ENCODE measurements at regions not wholly inside any gene's neighbourhood (a gene's known extent, or its start where the extent isn't known, plus 50 kb on each side); places are given as distances from the start of the nearest gene placed in this dataset.

DNA sequence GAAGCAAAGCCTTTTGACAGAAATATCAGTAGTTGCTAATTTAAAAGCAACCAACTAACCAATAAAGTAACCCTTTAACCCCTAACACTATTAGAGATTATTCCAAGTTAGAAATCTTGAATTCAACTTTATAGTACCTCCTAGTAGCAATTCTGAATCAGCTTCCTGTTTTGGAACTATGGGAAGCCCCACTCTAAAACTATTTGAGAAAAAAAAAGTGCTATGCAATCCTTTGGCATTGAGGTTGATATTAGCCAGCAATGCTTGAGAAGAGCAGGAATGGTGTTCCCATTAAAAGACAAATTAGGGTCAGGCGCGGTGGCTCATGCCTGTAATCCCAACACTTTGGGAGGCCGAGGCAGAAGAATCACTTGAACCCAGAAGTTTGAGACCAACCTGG lies 306.2 kb upstream of the ZFP64 start (continued):
- TF ChIP-seq JUND (IDR thresholded peaks at IDR 0.05; ENCODE audit: low read depth, low read length) (no peak), CREB1 (IDR thresholded peaks at IDR 0.05; ENCODE audit: low read depth) (no peak), CBX3 (IDR thresholded peaks at IDR 0.05; ENCODE audit: borderline replicate concordance, low read depth) (no peak), FOXK2 (IDR thresholded peaks at IDR 0.05) (no peak), SMAD5 (IDR thresholded peaks at IDR 0.05; ENCODE audit: low read depth) (no peak)

DNA sequence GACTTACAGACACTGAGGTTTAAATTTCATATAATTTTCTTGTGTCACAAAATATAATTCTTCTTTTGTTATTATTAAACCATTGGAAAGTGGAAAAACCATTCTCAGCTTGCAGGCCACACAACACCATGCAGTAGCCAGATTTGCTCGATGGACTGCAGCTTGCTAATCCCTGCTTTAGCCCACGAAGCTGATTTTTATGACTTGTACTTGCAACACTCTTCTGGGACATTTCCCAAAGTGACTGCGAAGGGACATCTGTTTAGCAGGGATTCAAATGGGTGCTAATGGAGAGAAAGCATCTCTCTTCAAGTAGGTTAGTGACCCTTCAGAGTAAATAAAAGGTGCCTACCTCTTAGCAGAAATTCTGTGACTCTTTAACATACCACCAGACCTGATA lies 304.6 kb upstream of the ZFP64 start:
- intact Hi-C loops (cut with micrococcal nuclease; ENCODE audit: unreplicated experiment): no loop called here
- Histone ChIP-seq H3K27ac (ENCODE audit: control insufficient read depth, insufficient read depth) (no peak overlapping the region), H3K79me2 (ENCODE audit: control insufficient read depth, insufficient read depth, low read length) (no peaks in the 10 kb centered on the region), H3K27me3 (replicated peaks in 1 of 2; ENCODE audit: control insufficient read depth in 2 of 2, insufficient read depth in 2 of 2, low read length in 1 of 2) (no peaks in the 10 kb centered on the region), H3K4me2 (ENCODE audit: control insufficient read depth, insufficient read depth) (no peak overlapping the region), H3K9ac (ENCODE audit: control insufficient read depth, insufficient read depth, low read length) (no peak overlapping the region), H3K9me3 (replicated peaks; ENCODE audit: control insufficient read depth, insufficient read depth, low read length) (no peaks in the 10 kb centered on the region), H3K36me3 (ENCODE audit: control insufficient read depth in 2 of 2, insufficient read depth in 2 of 2, low read length in 1 of 2) (no peaks in the 10 kb centered on the region), H4K20me1 (ENCODE audit: control insufficient read depth, insufficient read depth) (no peaks in the 10 kb centered on the region), H3K4me3 (no peak overlapping the region), H3K4me1 (ENCODE audit: control insufficient read depth, insufficient read depth, low read length) (no peaks in the 10 kb centered on the region), H2AFZ (ENCODE audit: control insufficient read depth, low read depth, low read length) (no peak overlapping the region)
- POLR2A ChIA-PET: no interaction called here
- no peak for DNase-seq (ENCODE audit: low read depth, low spot score)
- RAD21 ChIA-PET (ENCODE audit: unreplicated experiment): no interaction called here
- no peak for FAIRE-seq
- ATAC-seq: no peak
- SMC1A ChIA-PET (ENCODE audit: uncharacterized antibody, unreplicated experiment): no interaction called here
- in situ Hi-C loops (cut with MboI): no loop called here
- TF ChIP-seq NR2C2 (IDR thresholded peaks at IDR 0.05; ENCODE audit: borderline replicate concordance, control insufficient read depth, insufficient read length, low read depth): no peak
- no peak for TF ChIP-seq CREM (IDR thresholded peaks at IDR 0.05; ENCODE audit: low read depth)
- TF ChIP-seq CEBPB (IDR thresholded peaks at IDR 0.05; ENCODE audit: borderline replicate concordance in 1 of 2, low read depth in 2 of 2, low read length in 2 of 2): no peak
- TF ChIP-seq PAX8 (IDR thresholded peaks at IDR 0.05): no peak
- no peak for TF ChIP-seq CBFB (IDR thresholded peaks at IDR 0.05; ENCODE audit: low read depth)
- TF ChIP-seq ETV6 (conservative IDR thresholded peaks at IDR 0.05 in 1 of 2, IDR thresholded peaks at IDR 0.05 in 1 of 2; ENCODE audit: borderline replicate concordance in 1 of 2, low read depth in 1 of 2): no peak
- TF ChIP-seq, protein P1, sequence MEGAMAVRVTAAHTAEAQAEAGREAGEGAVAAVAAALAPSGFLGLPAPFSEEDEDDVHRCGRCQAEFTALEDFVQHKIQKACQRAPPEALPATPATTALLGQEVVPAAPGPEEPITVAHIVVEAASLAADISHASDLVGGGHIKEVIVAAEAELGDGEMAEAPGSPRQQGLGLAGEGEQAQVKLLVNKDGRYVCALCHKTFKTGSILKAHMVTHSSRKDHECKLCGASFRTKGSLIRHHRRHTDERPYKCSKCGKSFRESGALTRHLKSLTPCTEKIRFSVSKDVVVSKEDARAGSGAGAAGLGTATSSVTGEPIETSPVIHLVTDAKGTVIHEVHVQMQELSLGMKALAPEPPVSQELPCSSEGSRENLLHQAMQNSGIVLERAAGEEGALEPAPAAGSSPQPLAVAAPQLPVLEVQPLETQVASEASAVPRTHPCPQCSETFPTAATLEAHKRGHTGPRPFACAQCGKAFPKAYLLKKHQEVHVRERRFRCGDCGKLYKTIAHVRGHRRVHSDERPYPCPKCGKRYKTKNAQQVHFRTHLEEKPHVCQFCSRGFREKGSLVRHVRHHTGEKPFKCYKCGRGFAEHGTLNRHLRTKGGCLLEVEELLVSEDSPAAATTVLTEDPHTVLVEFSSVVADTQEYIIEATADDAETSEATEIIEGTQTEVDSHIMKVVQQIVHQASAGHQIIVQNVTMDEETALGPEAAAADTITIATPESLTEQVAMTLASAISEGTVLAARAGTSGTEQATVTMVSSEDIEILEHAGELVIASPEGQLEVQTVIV (IDR thresholded peaks at IDR 0.05; ENCODE audit: borderline replicate concordance, partially characterized antibody): no peak
- TF ChIP-seq DPF2 (IDR thresholded peaks at IDR 0.05): no peak
- TF ChIP-seq, protein P2, sequence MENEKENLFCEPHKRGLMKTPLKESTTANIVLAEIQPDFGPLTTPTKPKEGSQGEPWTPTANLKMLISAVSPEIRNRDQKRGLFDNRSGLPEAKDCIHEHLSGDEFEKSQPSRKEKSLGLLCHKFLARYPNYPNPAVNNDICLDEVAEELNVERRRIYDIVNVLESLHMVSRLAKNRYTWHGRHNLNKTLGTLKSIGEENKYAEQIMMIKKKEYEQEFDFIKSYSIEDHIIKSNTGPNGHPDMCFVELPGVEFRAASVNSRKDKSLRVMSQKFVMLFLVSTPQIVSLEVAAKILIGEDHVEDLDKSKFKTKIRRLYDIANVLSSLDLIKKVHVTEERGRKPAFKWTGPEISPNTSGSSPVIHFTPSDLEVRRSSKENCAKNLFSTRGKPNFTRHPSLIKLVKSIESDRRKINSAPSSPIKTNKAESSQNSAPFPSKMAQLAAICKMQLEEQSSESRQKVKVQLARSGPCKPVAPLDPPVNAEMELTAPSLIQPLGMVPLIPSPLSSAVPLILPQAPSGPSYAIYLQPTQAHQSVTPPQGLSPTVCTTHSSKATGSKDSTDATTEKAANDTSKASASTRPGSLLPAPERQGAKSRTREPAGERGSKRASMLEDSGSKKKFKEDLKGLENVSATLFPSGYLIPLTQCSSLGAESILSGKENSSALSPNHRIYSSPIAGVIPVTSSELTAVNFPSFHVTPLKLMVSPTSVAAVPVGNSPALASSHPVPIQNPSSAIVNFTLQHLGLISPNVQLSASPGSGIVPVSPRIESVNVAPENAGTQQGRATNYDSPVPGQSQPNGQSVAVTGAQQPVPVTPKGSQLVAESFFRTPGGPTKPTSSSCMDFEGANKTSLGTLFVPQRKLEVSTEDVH (IDR thresholded peaks at IDR 0.05; ENCODE audit: low read depth, partially characterized antibody): no peak
- TF ChIP-seq NRF1 (conservative IDR thresholded peaks at IDR 0.05; ENCODE audit: low read depth, low read length): no peak
- TF ChIP-seq PKNOX1 (IDR thresholded peaks at IDR 0.05): no peak
- no peak for TF ChIP-seq MEF2A (IDR thresholded peaks at IDR 0.05; ENCODE audit: insufficient read depth, low read depth, low read length)
- TF ChIP-seq POU2F2 (IDR thresholded peaks at IDR 0.05; ENCODE audit: borderline replicate concordance, low read depth, low read length): no peak
- no peak for TF ChIP-seq BACH1 (IDR thresholded peaks at IDR 0.05; ENCODE audit: borderline replicate concordance)
- no peak for TF ChIP-seq MTA3 (IDR thresholded peaks at IDR 0.05; ENCODE audit: borderline replicate concordance, low read length)
- CTCF ChIA-PET: no interaction called here
- WGBS (ENCODE audit: insufficient coverage, insufficient replicate concordance, low lambda C conversion rate, missing lambda C conversion rate): 2% methylated on average over 3 of the region's 3 CpGs
- no TSS peak for BruUV-seq (replicated peaks)

Data from GM12878 (cell line).